H1 (cell line): ENCODE measurements at regions not wholly inside any gene's neighbourhood (a gene's known extent, or its start where the extent isn't known, plus 50 kb on each side); places are given as distances from the start of the nearest gene placed in this dataset.

ENCODE experiments used
- CTCF ChIP-seq, 3 experiments: IDR thresholded peaks; 1 replicate in 2 of 3; 2 replicates in 1 of 3; pipeline versions ENCODE4 v1.5.1 to v1.6.1; 2011; ENCODE audit warnings: low read length in 3 of 3, mild to moderate bottlenecking in 3 of 3, inconsistent platforms in 2 of 3, low read depth in 1 of 3, moderate library complexity in 1 of 3; ENCODE audit not compliant: insufficient read depth in 1 of 3; ENCODE audit errors: control extremely low read depth in 1 of 3
- EZH2 ChIP-seq: fragments of 200-600 bp; sonication (generic); IDR thresholded peaks from 2 replicates; pipeline ENCODE4 v1.7.1; 2012; ENCODE audit warnings: low read depth, mild to moderate bottlenecking, moderate library complexity, low read length, inconsistent platforms; ENCODE audit not compliant: severe bottlenecking
- GABPA ChIP-seq: IDR thresholded peaks from 2 replicates; pipeline ENCODE4 v1.6.1; 2011; ENCODE audit warnings: mild to moderate bottlenecking, low read length, moderate library complexity, borderline replicate concordance; ENCODE audit not compliant: insufficient read depth
- POLR2AphosphoS5 ChIP-seq: IDR thresholded peaks from 2 replicates; pipeline ENCODE4 v1.6.1; 2011; ENCODE audit warnings: low read depth, low read length
- RAD21 ChIP-seq, 2 experiments: IDR thresholded peaks in 1 of 2; conservative IDR thresholded peaks in 1 of 2; 2 replicates each; pipeline ENCODE4 v1.6.1; 2011; ENCODE audit warnings: low read depth in 2 of 2, low read length in 2 of 2, improper control_type of control experiment in 1 of 2, inconsistent platforms in 1 of 2, mild to moderate bottlenecking in 1 of 2, moderate library complexity in 1 of 2
- RFX5 ChIP-seq: IDR thresholded peaks from 2 replicates; pipeline ENCODE4 v1.6.1; 2011; ENCODE audit warnings: low read depth, low read length, improper control_type of control experiment, borderline replicate concordance
- SIN3A ChIP-seq, 2 experiments: IDR thresholded peaks in 1 of 2; conservative IDR thresholded peaks in 1 of 2; 2 replicates each; pipeline ENCODE4 v1.6.1; 2011 to 2012; ENCODE audit warnings: low read length in 2 of 2, improper control_type of control experiment in 1 of 2, low read depth in 1 of 2, mild to moderate bottlenecking in 1 of 2
- SIX5 ChIP-seq: IDR thresholded peaks from 2 replicates; pipeline ENCODE4 v1.6.1; 2011; ENCODE audit warnings: mild to moderate bottlenecking, low read depth, low read length
- TAF1 ChIP-seq: IDR thresholded peaks from 2 replicates; pipeline ENCODE4 v1.6.1; 2011; ENCODE audit warnings: mild to moderate bottlenecking, low read depth, low read length

- TF ChIP-seq GABPA (no peak), CTCF (IDR thresholded peaks at IDR 0.05; ENCODE audit: control extremely low read depth in 1 of 3, insufficient read depth in 1 of 3, low read depth in 1 of 3, low read length in 3 of 3) (no peak), TAF1 (no peak), RFX5 (no peak), SIN3A (conservative IDR thresholded peaks at IDR 0.05 in 1 of 2, IDR thresholded peaks at IDR 0.05 in 1 of 2; ENCODE audit: low read depth in 1 of 2, low read length in 2 of 2) (no peak), POLR2AphosphoS5 (no peak), EZH2 (no peak), SIX5 (no peak), RAD21 (IDR thresholded peaks at IDR 0.05 in 1 of 2, conservative IDR thresholded peaks at IDR 0.05 in 1 of 2; ENCODE audit: low read depth in 2 of 2, low read length in 2 of 2) (peak in 1 of 2 experiments; percentile 27; a peak in 2 of 4 replicates)
These were observed 144.1 kb upstream of the BACH2 start for GRCh38 chr6:90440586-90441283.
